Uterus (tissue), 3 donors: ENCODE measurements at regions not wholly inside any gene's neighbourhood (a gene's known extent, or its start where the extent isn't known, plus 50 kb on each side); places are given as distances from the start of the nearest gene placed in this dataset.
A peak's percentile ranks its signal among the peaks of the same experiment; 100 is the strongest.

Experiments
- DNase-seq, 2 donors: peaks; one replicate each; pipeline ENCODE4 v3.0.0-alpha.2; 2019 to 2020
- H3K27ac ChIP-seq, 2 donors: fragments of 200-600 bp; sonication (generic); 1 replicate in 1 of 2; 2 replicates in 1 of 2; pipeline ENCODE4 v1.5.1; 2016 to 2018
- H3K27me3 ChIP-seq, 2 donors: fragments of 200-600 bp; sonication (generic); one replicate each; pipeline ENCODE4 v1.5.1; 2018 to 2019; ENCODE audit warnings: control low read depth in 1 of 2
- H3K36me3 ChIP-seq, 2 donors: fragments of 200-600 bp; sonication (generic); one replicate each; pipeline ENCODE4 v1.5.1; 2019; ENCODE audit warnings: control low read depth in 1 of 2
- H3K4me1 ChIP-seq, 2 donors: fragments of 200-600 bp; sonication (generic); one replicate each; pipeline ENCODE4 v1.5.1; 2018 to 2019; ENCODE audit warnings: control low read depth in 1 of 2
- H3K4me3 ChIP-seq, 2 donors: fragments of 200-600 bp; sonication (generic); 1 replicate in 1 of 2; 2 replicates in 1 of 2; pipeline ENCODE4 v1.5.1; 2018 to 2019; ENCODE audit warnings: mild to moderate bottlenecking in 1 of 2
- H3K9me3 ChIP-seq, 2 donors: fragments of 200-600 bp; sonication (generic); one replicate each; pipeline ENCODE4 v1.5.1; 2019; ENCODE audit warnings: control low read depth in 1 of 2
- CTCF ChIP-seq, 4 experiments: fragments of 200-600 bp in 2 of 4; fragments of 450-650 bp in 2 of 4; sonication (generic) in 2 of 4; IDR thresholded peaks; one replicate each; pipeline ENCODE4 v1.5.1; 2016 to 2019; ENCODE audit warnings: antibody characterized with exemption in 4 of 4, mild to moderate bottlenecking in 2 of 4, moderate library complexity in 1 of 4
- POLR2A ChIP-seq, 2 donors: fragments of 450-650 bp; IDR thresholded peaks; one replicate each; pipeline ENCODE4 v1.6.1; 2016; ENCODE audit warnings: antibody characterized with exemption in 2 of 2, mild to moderate bottlenecking in 1 of 2, moderate library complexity in 1 of 2
- intact Hi-C: fragments of 100-400 bp; cut with DNase I; formaldehyde crosslinking; loops from one replicate; pipeline ENCODE4 v1.15.1; 2023; ENCODE audit warnings: low total_unique reads
- donor health status: DM: yes; HTN: yes; CAD: no.

- TF ChIP-seq POLR2A (IDR thresholded peaks at IDR 0.05) (no peak), CTCF (IDR thresholded peaks at IDR 0.05) (no peak)
- DNase-seq = no peak
- Histone ChIP-seq H3K27me3 (no peaks in the 10 kb centered on the region), H3K4me1 (peaks cover 4% of the 10 kb centered on the region in 2 donors), H3K36me3 (no peaks in the 10 kb centered on the region), H3K27ac (peak overlapping the region in 1 of 2 donors; percentile 21), H3K9me3 (no peaks in the 10 kb centered on the region), H3K4me3 (no peak overlapping the region)
- intact Hi-C loops = no loop called here
Measured at GRCh38 chr2:153068915-153069314, 350.5 kb downstream of the ARL6IP6 start.

- DNase-seq = no peak
- Histone ChIP-seq H3K36me3 (no peaks in the 10 kb centered on the region), H3K9me3 (no peaks in the 10 kb centered on the region), H3K27me3 (no peaks in the 10 kb centered on the region), H3K4me1 (peaks cover 4% of the 10 kb centered on the region in 2 donors), H3K4me3 (no peak overlapping the region), H3K27ac (peak overlapping the region in 1 of 2 donors; percentile 22)
- TF ChIP-seq CTCF (IDR thresholded peaks at IDR 0.05) (no peak), POLR2A (IDR thresholded peaks at IDR 0.05) (no peak)
- intact Hi-C loops = no loop called here
Measured at GRCh38 chr2:153068052-153068451, 349.6 kb downstream of the ARL6IP6 start.

GRCh38 chr2:153059338-153060052 is 341.1 kb downstream of the ARL6IP6 start:
- intact Hi-C loops = no loop called here
- Histone ChIP-seq H3K36me3 (no peaks in the 10 kb centered on the region), H3K9me3 (no peaks in the 10 kb centered on the region), H3K27ac (no peak overlapping the region), H3K4me3 (no peak overlapping the region), H3K4me1 (no peaks in the 10 kb centered on the region), H3K27me3 (no peaks in the 10 kb centered on the region)
- TF ChIP-seq CTCF (IDR thresholded peaks at IDR 0.05) = no peak
- TF ChIP-seq POLR2A (IDR thresholded peaks at IDR 0.05) = no peak
- no peak for DNase-seq

- DNase-seq = no peak
- Histone ChIP-seq H3K27ac (no peak overlapping the region), H3K4me1 (no peaks in the 10 kb centered on the region), H3K4me3 (no peak overlapping the region), H3K27me3 (no peaks in the 10 kb centered on the region), H3K36me3 (no peaks in the 10 kb centered on the region), H3K9me3 (no peaks in the 10 kb centered on the region)
- no peak for TF ChIP-seq POLR2A (IDR thresholded peaks at IDR 0.05)
- TF ChIP-seq CTCF (IDR thresholded peaks at IDR 0.05) = no peak
- intact Hi-C loops = no loop called here
Measured at GRCh38 chr2:153057743-153058142, 339.3 kb downstream of the ARL6IP6 start.

GRCh38 chr2:153055182-153055581 is 336.8 kb downstream of the ARL6IP6 start:
- no peak overlapping the region for H3K4me3 ChIP-seq
- no peaks in the 10 kb centered on the region for H3K9me3 ChIP-seq
- no peak overlapping the region for H3K27ac ChIP-seq
- no peak for DNase-seq
- H3K4me1 ChIP-seq = no peaks in the 10 kb centered on the region
- no peaks in the 10 kb centered on the region for H3K27me3 ChIP-seq
- TF ChIP-seq CTCF (IDR thresholded peaks at IDR 0.05) (no peak), POLR2A (IDR thresholded peaks at IDR 0.05) (no peak)
- no peaks in the 10 kb centered on the region for H3K36me3 ChIP-seq
- intact Hi-C loops = no loop called here
